H9 (cell line): ENCODE measurements at regions not wholly inside any gene's neighbourhood (a gene's known extent, or its start where the extent isn't known, plus 50 kb on each side); places are given as distances from the start of the nearest gene placed in this dataset.

Source experiments
- DNase-seq: peaks from one replicate; pipeline ENCODE4 v3.0.0-alpha.2; 2017
- H2AFZ ChIP-seq: one replicate; pipeline ENCODE4 v1.6.1; 2013; ENCODE audit warnings: mild to moderate bottlenecking, low read length, control low read depth, moderate library complexity
- H2AK5ac ChIP-seq: 2 replicates; pipeline ENCODE4 v1.6.1; 2013; ENCODE audit warnings: low read length, control low read depth, mixed read lengths; ENCODE audit not compliant: insufficient read length
- H2BK120ac ChIP-seq: one replicate; pipeline ENCODE4 v1.6.1; 2013; ENCODE audit warnings: low read depth, mild to moderate bottlenecking, low read length, control low read depth, inconsistent platforms; ENCODE audit not compliant: poor library complexity, severe bottlenecking
- H2BK12ac ChIP-seq: 2 replicates; pipeline ENCODE4 v1.6.1; 2013; ENCODE audit warnings: low read length, control low read depth, mixed read lengths, low read depth; ENCODE audit not compliant: insufficient read length
- H2BK15ac ChIP-seq: 2 replicates; pipeline ENCODE4 v1.6.1; 2013; ENCODE audit warnings: low read depth, low read length, control low read depth
- H2BK20ac ChIP-seq: one replicate; pipeline ENCODE4 v1.6.1; 2013; ENCODE audit warnings: low read depth, mild to moderate bottlenecking, low read length, control low read depth, inconsistent platforms; ENCODE audit not compliant: poor library complexity, severe bottlenecking
- H2BK5ac ChIP-seq: 2 replicates; pipeline ENCODE4 v1.6.1; 2013; ENCODE audit warnings: low read length, control low read depth, mixed read lengths; ENCODE audit not compliant: insufficient read length
- H3K14ac ChIP-seq: 2 replicates; pipeline ENCODE4 v1.6.1; 2013; ENCODE audit warnings: low read length, control low read depth; ENCODE audit not compliant: insufficient read depth
- H3K18ac ChIP-seq: 2 replicates; pipeline ENCODE4 v1.6.1; 2013; ENCODE audit warnings: low read depth, mild to moderate bottlenecking, mixed read lengths, low read length, control low read depth; ENCODE audit not compliant: insufficient read length
- H3K23ac ChIP-seq: 2 replicates; pipeline ENCODE4 v1.6.1; 2013; ENCODE audit warnings: low read length, control low read depth, mixed read lengths, low read depth; ENCODE audit not compliant: insufficient read length
- H3K23me2 ChIP-seq: 2 replicates; pipeline ENCODE4 v1.6.1; 2013; ENCODE audit warnings: low read depth, mild to moderate bottlenecking, mixed read lengths, low read length, control low read depth; ENCODE audit not compliant: insufficient read length, poor library complexity, severe bottlenecking
- H3K27ac ChIP-seq: 2 replicates; pipeline ENCODE4 v1.5.1; 2013; ENCODE audit warnings: low read length, control low read depth, mixed read lengths, low read depth; ENCODE audit not compliant: insufficient read length
- H3K27me3 ChIP-seq: 2 replicates; pipeline ENCODE4 v1.6.1; 2013; ENCODE audit warnings: low read length, control low read depth, inconsistent platforms; ENCODE audit not compliant: insufficient read depth
- H3K4ac ChIP-seq: 2 replicates; pipeline ENCODE4 v1.6.1; 2013; ENCODE audit warnings: low read depth, mild to moderate bottlenecking, control low read depth, inconsistent platforms, low read length, moderate library complexity
- H3K4me1 ChIP-seq: 2 replicates; pipeline ENCODE4 v1.6.1; 2013; ENCODE audit warnings: low read length, control low read depth, inconsistent platforms; ENCODE audit not compliant: insufficient read depth
- H3K4me2 ChIP-seq: 2 replicates; pipeline ENCODE4 v1.6.1; 2013; ENCODE audit warnings: low read length, control low read depth, mixed read lengths; ENCODE audit not compliant: insufficient read length, insufficient read depth
- H3K56ac ChIP-seq: 2 replicates; pipeline ENCODE4 v1.6.1; 2013; ENCODE audit warnings: low read depth, mild to moderate bottlenecking, mixed read lengths, low read length, control low read depth; ENCODE audit not compliant: insufficient read length
- H3K79me1 ChIP-seq: 2 replicates; pipeline ENCODE4 v1.6.1; 2013; ENCODE audit warnings: low read depth, mild to moderate bottlenecking, moderate library complexity, low read length, control low read depth, inconsistent platforms; ENCODE audit not compliant: insufficient read depth, poor library complexity, severe bottlenecking
- H3K79me2 ChIP-seq: 2 replicates; pipeline ENCODE4 v1.6.1; 2013; ENCODE audit warnings: low read length, control low read depth, inconsistent platforms; ENCODE audit not compliant: insufficient read depth
- H3K9ac ChIP-seq: 2 replicates; pipeline ENCODE4 v1.6.1; 2013; ENCODE audit warnings: low read length, control low read depth, mixed read lengths; ENCODE audit not compliant: insufficient read length; ENCODE audit errors: extremely low read depth
- H3K9me3 ChIP-seq: one replicate; pipeline ENCODE4 v1.6.1; 2013; ENCODE audit warnings: low read depth, low read length, inconsistent platforms; ENCODE audit not compliant: control insufficient read depth
- H3T11ph ChIP-seq: one replicate; pipeline ENCODE4 v1.6.1; 2013; ENCODE audit warnings: mild to moderate bottlenecking, low read length, control low read depth, inconsistent platforms
- H4K20me1 ChIP-seq: one replicate; pipeline ENCODE4 v1.6.1; 2013; ENCODE audit not compliant: control insufficient read depth, insufficient read length, insufficient read depth
- H4K5ac ChIP-seq: 2 replicates; pipeline ENCODE4 v1.6.1; 2013; ENCODE audit warnings: low read depth, mild to moderate bottlenecking, mixed read lengths, low read length, control low read depth; ENCODE audit not compliant: insufficient read length
- H4K8ac ChIP-seq: replicated peaks from 2 replicates; pipeline ENCODE4 v1.6.1; 2013; ENCODE audit warnings: low read length, control low read depth, mixed read lengths, low read depth; ENCODE audit not compliant: insufficient read length
- H4K91ac ChIP-seq: 2 replicates; pipeline ENCODE4 v1.6.1; 2013; ENCODE audit warnings: low read depth, mild to moderate bottlenecking, moderate library complexity, mixed read lengths, low read length, control low read depth; ENCODE audit not compliant: insufficient read length
- H3K27ac Mint-ChIP-seq, 3 experiments: 2 replicates in 2 of 3; 3 replicates in 1 of 3; pipeline ENCODE4 v1.8.0; 2020 to 2021; ENCODE audit warnings: mixed read lengths in 3 of 3, mild to moderate bottlenecking in 1 of 3, moderate library complexity in 1 of 3
- H3K27me3 Mint-ChIP-seq: 2 replicates; pipeline ENCODE4 v1.8.0; 2021; ENCODE audit warnings: low read depth, mild to moderate bottlenecking, moderate library complexity, mixed read lengths
- H3K36me3 Mint-ChIP-seq, 3 experiments: 2 replicates in 2 of 3; 3 replicates in 1 of 3; pipeline ENCODE4 v1.8.0; 2020 to 2021; ENCODE audit warnings: low read depth in 3 of 3, mixed read lengths in 3 of 3; ENCODE audit not compliant: insufficient read depth in 1 of 3
- H3K4me1 Mint-ChIP-seq, 2 experiments: 2 replicates each; pipeline ENCODE4 v1.8.0; 2020; ENCODE audit warnings: mixed read lengths in 2 of 2
- H3K4me3 Mint-ChIP-seq, 2 experiments: 2 replicates in 1 of 2; 3 replicates in 1 of 2; pipeline ENCODE4 v1.8.0; 2020 to 2021; ENCODE audit warnings: mild to moderate bottlenecking in 2 of 2, mixed read lengths in 2 of 2, moderate library complexity in 1 of 2
- H3K9me3 Mint-ChIP-seq, 2 experiments: 2 replicates in 1 of 2; 3 replicates in 1 of 2; pipeline ENCODE4 v1.8.0; 2020; ENCODE audit warnings: mild to moderate bottlenecking in 2 of 2, mixed read lengths in 2 of 2, moderate library complexity in 1 of 2
- CTCF ChIP-seq: fragments of 200-600 bp; sonication (generic); conservative IDR thresholded peaks from 3 replicates; pipeline ENCODE4 v1.8.0; 2021; ENCODE audit warnings: antibody characterized with exemption, mild to moderate bottlenecking
- WGBS: extraction: QIAGEN DNeasy Blood & Tissue Kit; methylation state at CpG from one replicate; pipeline ENCODE4 v1.1.7; 2013; ENCODE audit warnings: missing lambda C conversion rate, low lambda C conversion rate, mixed read lengths; ENCODE audit not compliant: insufficient read length; ENCODE audit errors: extremely low coverage; 5-methylcytosine and 5-hydroxymethylcytosine counted together

- no peaks in the 10 kb centered on the region for H3K79me1 ChIP-seq
- no peak overlapping the region for H2AK5ac ChIP-seq
- Mint-ChIP-seq H3K27me3 (no peaks in the 10 kb centered on the region), H3K27ac (no peak overlapping the region), H3K4me3 (no peak overlapping the region), H3K4me1 (peaks cover 3 to 5% of the 10 kb centered on the region in 2 experiments; a peak in 3 of 4 replicates), H3K9me3 (peaks cover 0 to 5% of the 10 kb centered on the region in 2 experiments; a peak in 1 of 5 replicates), H3K36me3 (peaks cover 0 to 6% (median 3%) of the 10 kb centered on the region in 3 experiments; a peak in 2 of 7 replicates)
- H4K91ac ChIP-seq, result no peak overlapping the region
- H3K23me2 ChIP-seq, result no peaks in the 10 kb centered on the region
- no peaks in the 10 kb centered on the region for H3K79me2 ChIP-seq
- H3K14ac ChIP-seq, result no peak overlapping the region; the same call in 1 of the 2 replicates
- H3K4me1 ChIP-seq, result no peaks in the 10 kb centered on the region
- no peak overlapping the region for H4K8ac ChIP-seq
- H2BK120ac ChIP-seq, result no peak overlapping the region
- H3K18ac ChIP-seq, result no peak overlapping the region
- no peak overlapping the region for H3T11ph ChIP-seq
- no peak overlapping the region for H2BK20ac ChIP-seq
- no peak overlapping the region for H3K56ac ChIP-seq
- no peak overlapping the region for H2BK15ac ChIP-seq
- no peak overlapping the region for H3K9ac ChIP-seq
- H4K20me1 ChIP-seq, result no peaks in the 10 kb centered on the region
- H2AFZ ChIP-seq, result no peak overlapping the region
- no CpG with 5 or more reads among the region's 4 CpGs for WGBS
- no peak overlapping the region for H3K23ac ChIP-seq
- H3K27me3 ChIP-seq, result no peaks in the 10 kb centered on the region
- DNase-seq, result no peak
- no peaks in the 10 kb centered on the region for H3K9me3 ChIP-seq
- H2BK5ac ChIP-seq, result no peak overlapping the region
- no peak overlapping the region for H3K4me2 ChIP-seq
- H3K27ac ChIP-seq, result no peak overlapping the region
- H3K4ac ChIP-seq, result no peak overlapping the region
- no peak overlapping the region for H2BK12ac ChIP-seq
- TF ChIP-seq CTCF, result no peak
- no peak overlapping the region for H4K5ac ChIP-seq
These were observed 183.7 kb downstream of the MBOAT1 start for GRCh38 chr6:20028562-20028961.
